ENCODE measurements at regions not wholly inside any gene's neighbourhood (a gene's known extent, or its start where the extent isn't known, plus 50 kb on each side); places are given as distances from the start of the nearest gene placed in this dataset.

DNA sequence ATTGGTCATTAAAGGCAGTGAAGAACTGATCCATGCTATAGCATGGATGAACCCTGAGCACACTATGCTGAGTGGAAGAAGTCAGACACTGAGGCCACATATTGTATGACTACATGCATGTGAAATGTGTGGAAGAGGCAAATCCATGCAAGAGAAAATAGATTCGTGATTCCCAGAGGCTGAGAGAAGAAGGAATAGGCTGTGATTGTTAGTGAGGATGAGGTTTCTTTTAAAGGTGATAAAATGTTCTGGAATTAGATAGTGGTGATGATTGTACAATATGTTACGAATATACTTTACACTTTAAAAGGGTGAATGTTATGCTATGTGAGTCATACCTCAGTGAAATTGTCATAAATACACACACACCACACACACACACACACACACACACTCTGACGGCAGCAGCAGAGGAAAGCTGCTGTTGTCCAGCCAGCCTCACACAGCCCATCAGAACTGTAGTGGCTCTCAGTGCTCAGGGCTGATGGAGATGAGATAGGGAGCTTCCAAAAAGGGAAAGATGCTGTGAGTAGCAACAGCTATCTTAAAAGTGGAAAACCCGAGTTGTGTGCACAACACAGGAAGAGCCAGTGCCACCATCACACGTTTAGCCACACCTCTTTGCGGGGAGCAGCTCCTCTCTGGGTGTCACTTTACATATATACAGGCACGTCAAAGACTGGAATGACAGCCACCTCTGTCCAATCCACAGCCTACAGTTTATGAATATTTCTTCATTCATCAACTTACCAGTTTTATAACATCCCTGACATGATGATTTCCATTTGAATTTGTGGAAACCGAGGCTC, 153.0 kb downstream of the SPATA19 start:
- Histone ChIP-seq H3K4me1 (ENCODE audit: control insufficient read depth, insufficient read depth, low read length) (no peaks in the 10 kb centered on the region), H3K27me3 (ENCODE audit: control insufficient read depth, insufficient read depth, low read length) (no peaks in the 10 kb centered on the region), H3K9me3 (ENCODE audit: control insufficient read depth, insufficient read depth, low read length) (no peaks in the 10 kb centered on the region), H3K9ac (ENCODE audit: low read depth, low read length) (no peak overlapping the region), H3K4me3 (ENCODE audit: low read depth, low read length) (no peak overlapping the region), H3K36me3 (ENCODE audit: control insufficient read depth, insufficient read depth, low read length) (no peaks in the 10 kb centered on the region)

GRCh38 chr11:133687781-133688180, 155.5 kb upstream of the OPCML start:
- Histone ChIP-seq H3K27me3 (ENCODE audit: control insufficient read depth, insufficient read depth, low read length) (no peaks in the 10 kb centered on the region), H3K36me3 (ENCODE audit: control insufficient read depth, insufficient read depth, low read length) (no peaks in the 10 kb centered on the region), H3K4me1 (ENCODE audit: control insufficient read depth, insufficient read depth, low read length) (no peaks in the 10 kb centered on the region), H3K9me3 (ENCODE audit: control insufficient read depth, insufficient read depth, low read length) (no peaks in the 10 kb centered on the region), H3K4me3 (ENCODE audit: low read depth, low read length) (no peak overlapping the region), H3K9ac (ENCODE audit: low read depth, low read length) (no peak overlapping the region)

DNA sequence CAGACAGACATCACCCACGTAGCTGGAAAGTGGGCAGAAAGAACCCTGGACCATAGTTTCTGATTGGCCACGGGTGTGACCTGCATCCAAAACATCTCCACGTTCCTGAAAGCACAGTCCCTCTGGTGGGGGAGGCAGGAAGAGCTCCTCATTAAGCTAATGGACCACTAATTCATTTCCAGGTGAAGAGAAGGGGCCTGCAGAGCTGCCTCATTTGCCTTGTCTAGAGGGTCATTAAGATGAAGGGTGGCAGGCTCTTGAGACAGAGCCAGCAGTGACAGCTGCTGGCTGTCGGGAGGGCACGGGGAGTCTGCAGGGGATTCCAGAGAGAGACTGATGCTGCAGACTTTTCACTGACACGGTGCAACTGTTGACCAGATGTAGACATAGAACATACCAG, 149.6 kb upstream of the OPCML start:
- Histone ChIP-seq H3K36me3 (ENCODE audit: control insufficient read depth, insufficient read depth, low read length) (no peaks in the 10 kb centered on the region), H3K4me3 (ENCODE audit: low read depth, low read length) (no peak overlapping the region), H3K27me3 (ENCODE audit: control insufficient read depth, insufficient read depth, low read length) (no peaks in the 10 kb centered on the region), H3K9ac (ENCODE audit: low read depth, low read length) (no peak overlapping the region), H3K4me1 (ENCODE audit: control insufficient read depth, insufficient read depth, low read length) (no peaks in the 10 kb centered on the region), H3K9me3 (ENCODE audit: control insufficient read depth, insufficient read depth, low read length) (no peaks in the 10 kb centered on the region)

DNA sequence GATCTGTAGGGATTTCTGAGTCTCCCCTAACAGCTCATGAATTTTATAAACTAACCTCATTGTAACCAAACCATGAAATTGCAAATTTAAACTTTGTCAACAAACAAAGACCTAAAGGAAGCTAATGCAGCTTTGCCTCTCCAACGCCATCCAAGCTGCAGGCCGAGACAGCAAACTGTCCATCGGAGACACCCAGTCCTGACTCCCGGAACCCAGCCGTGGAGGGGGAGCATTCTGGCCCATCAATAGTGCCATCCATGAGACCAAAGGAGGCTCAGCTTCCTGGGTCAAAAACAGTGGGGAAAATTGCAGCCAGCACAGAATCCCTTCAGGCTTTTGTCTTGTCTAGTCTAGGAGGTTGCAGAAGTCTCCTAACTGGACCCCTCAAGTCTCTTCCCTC, 147.6 kb upstream of the OPCML start:
- H3K27me3 ChIP-seq (ENCODE audit: control insufficient read depth, insufficient read depth, low read length) = no peaks in the 10 kb centered on the region
- H3K9me3 ChIP-seq (ENCODE audit: control insufficient read depth, insufficient read depth, low read length) = no peaks in the 10 kb centered on the region
- H3K4me3 ChIP-seq (ENCODE audit: low read depth, low read length) = no peak overlapping the region
- H3K36me3 ChIP-seq (ENCODE audit: control insufficient read depth, insufficient read depth, low read length) = no peaks in the 10 kb centered on the region
- H3K9ac ChIP-seq (ENCODE audit: low read depth, low read length) = no peak overlapping the region
- H3K4me1 ChIP-seq (ENCODE audit: control insufficient read depth, insufficient read depth, low read length) = no peaks in the 10 kb centered on the region

GRCh38 chr11:133678191-133678590, 145.9 kb upstream of the OPCML start:
- H3K4me1 ChIP-seq (ENCODE audit: control insufficient read depth, insufficient read depth, low read length) = no peaks in the 10 kb centered on the region
- H3K27me3 ChIP-seq (ENCODE audit: control insufficient read depth, insufficient read depth, low read length) = no peaks in the 10 kb centered on the region
- H3K4me3 ChIP-seq (ENCODE audit: low read depth, low read length) = no peak overlapping the region
- H3K9me3 ChIP-seq (ENCODE audit: control insufficient read depth, insufficient read depth, low read length) = no peaks in the 10 kb centered on the region
- H3K9ac ChIP-seq (ENCODE audit: low read depth, low read length) = no peak overlapping the region
- H3K36me3 ChIP-seq (ENCODE audit: control insufficient read depth, insufficient read depth, low read length) = no peaks in the 10 kb centered on the region

- no peaks in the 10 kb centered on the region for H3K4me1 ChIP-seq (ENCODE audit: control insufficient read depth, insufficient read depth, low read length)
- H3K9me3 ChIP-seq (ENCODE audit: control insufficient read depth, insufficient read depth, low read length) = no peaks in the 10 kb centered on the region
- H3K4me3 ChIP-seq (ENCODE audit: low read depth, low read length) = no peak overlapping the region
- H3K36me3 ChIP-seq (ENCODE audit: control insufficient read depth, insufficient read depth, low read length) = no peaks in the 10 kb centered on the region
- H3K27me3 ChIP-seq (ENCODE audit: control insufficient read depth, insufficient read depth, low read length) = no peaks in the 10 kb centered on the region
- H3K9ac ChIP-seq (ENCODE audit: low read depth, low read length) = no peak overlapping the region
These were observed 145.1 kb upstream of the OPCML start for GRCh38 chr11:133677387-133677786.

DNA sequence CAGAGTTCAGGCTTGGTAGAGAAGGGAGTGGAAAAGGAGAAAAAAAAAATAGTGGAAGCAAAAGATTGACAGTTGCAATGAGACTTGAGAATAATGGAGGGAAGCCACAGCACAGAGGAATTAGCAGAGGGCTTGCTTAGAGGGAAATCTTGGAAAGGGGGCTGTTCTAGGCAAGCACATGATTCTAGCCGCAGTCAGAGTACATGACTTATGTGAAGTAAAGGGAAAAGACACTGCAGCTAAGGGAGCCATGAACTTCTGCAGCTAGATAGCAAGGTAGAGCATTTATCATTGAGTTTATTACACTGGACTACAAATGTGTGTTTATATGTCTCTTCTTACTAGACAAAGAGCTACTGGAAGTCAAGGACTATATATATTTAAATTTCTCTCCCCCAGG, 144.0 kb upstream of the OPCML start:
- peaks cover 3% of the 10 kb centered on the region for H3K4me1 ChIP-seq (ENCODE audit: control insufficient read depth, insufficient read depth, low read length)
- H3K9ac ChIP-seq (ENCODE audit: low read depth, low read length) = no peak overlapping the region
- H3K27me3 ChIP-seq (ENCODE audit: control insufficient read depth, insufficient read depth, low read length) = no peaks in the 10 kb centered on the region
- no peaks in the 10 kb centered on the region for H3K36me3 ChIP-seq (ENCODE audit: control insufficient read depth, insufficient read depth, low read length)
- H3K4me3 ChIP-seq (ENCODE audit: low read depth, low read length) = no peak overlapping the region
- H3K9me3 ChIP-seq (ENCODE audit: control insufficient read depth, insufficient read depth, low read length) = no peaks in the 10 kb centered on the region

- Histone ChIP-seq H3K9ac (ENCODE audit: low read depth, low read length) (no peak overlapping the region), H3K36me3 (ENCODE audit: control insufficient read depth, insufficient read depth, low read length) (no peaks in the 10 kb centered on the region), H3K4me3 (ENCODE audit: low read depth, low read length) (no peak overlapping the region)
These were observed 137.2 kb upstream of the OPCML start for GRCh38 chr11:133669371-133670053.

DNA sequence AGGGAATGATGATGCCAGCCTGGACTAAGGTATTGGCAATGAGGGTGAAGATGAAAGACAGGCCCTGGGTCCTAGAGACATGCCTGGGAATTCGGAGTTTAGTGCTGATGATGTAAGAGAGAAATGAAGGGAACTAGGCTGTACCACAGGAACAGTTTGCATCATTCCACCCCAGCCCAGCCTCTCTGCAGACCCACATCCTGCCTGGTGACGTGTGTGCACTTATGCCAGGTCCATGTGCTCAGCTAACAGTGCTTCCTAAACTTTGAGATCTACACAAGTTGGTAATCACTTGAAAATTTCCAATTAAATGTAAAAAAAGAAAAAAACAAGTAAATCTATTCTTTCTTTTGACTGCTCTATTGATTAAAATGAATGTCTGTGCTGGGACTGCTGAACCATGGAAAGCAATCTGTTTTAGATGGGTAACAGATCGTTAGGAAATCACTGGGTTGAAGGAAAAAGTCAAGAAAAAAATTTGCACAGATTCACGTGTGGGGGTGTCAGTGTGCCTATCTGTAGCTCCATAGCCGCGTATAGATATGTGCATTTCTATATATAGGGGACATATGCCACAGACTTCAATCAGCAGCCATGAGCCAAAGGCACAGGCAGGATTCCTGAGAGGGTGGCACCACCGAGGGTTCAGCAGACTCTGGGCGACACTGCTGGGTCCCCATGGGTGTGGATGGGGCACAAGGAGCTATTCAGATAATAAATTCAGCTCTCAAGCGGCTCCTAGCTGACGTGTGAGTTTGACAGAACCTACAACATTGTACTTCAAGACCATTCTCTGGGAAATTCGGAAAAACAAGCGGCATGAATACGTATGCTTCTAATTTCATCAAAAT, 131.1 kb upstream of the OPCML start:
- Histone ChIP-seq H3K4me3 (ENCODE audit: low read depth, low read length) (no peak overlapping the region), H3K27me3 (ENCODE audit: control insufficient read depth, insufficient read depth, low read length) (no peaks in the 10 kb centered on the region), H3K9me3 (ENCODE audit: control insufficient read depth, insufficient read depth, low read length) (no peaks in the 10 kb centered on the region), H3K36me3 (ENCODE audit: control insufficient read depth, insufficient read depth, low read length) (no peaks in the 10 kb centered on the region), H3K9ac (ENCODE audit: low read depth, low read length) (no peak overlapping the region), H3K4me1 (ENCODE audit: control insufficient read depth, insufficient read depth, low read length) (peaks cover 7% of the 10 kb centered on the region)

More at GRCh38 chr11:133669371-133670053, 137.2 kb upstream of the OPCML start:
- H3K9me3 ChIP-seq (ENCODE audit: control insufficient read depth, insufficient read depth, low read length) = no peaks in the 10 kb centered on the region
- peaks cover 10% of the 10 kb centered on the region for H3K4me1 ChIP-seq (ENCODE audit: control insufficient read depth, insufficient read depth, low read length)
- no peaks in the 10 kb centered on the region for H3K27me3 ChIP-seq (ENCODE audit: control insufficient read depth, insufficient read depth, low read length)

GRCh38 chr11:133661846-133662245, 129.5 kb upstream of the OPCML start:
- no peak overlapping the region for H3K4me3 ChIP-seq (ENCODE audit: low read depth, low read length)
- H3K9ac ChIP-seq (ENCODE audit: low read depth, low read length) = no peak overlapping the region
- no peaks in the 10 kb centered on the region for H3K9me3 ChIP-seq (ENCODE audit: control insufficient read depth, insufficient read depth, low read length)
- no peaks in the 10 kb centered on the region for H3K36me3 ChIP-seq (ENCODE audit: control insufficient read depth, insufficient read depth, low read length)
- H3K4me1 ChIP-seq (ENCODE audit: control insufficient read depth, insufficient read depth, low read length) = peaks cover 7% of the 10 kb centered on the region
- H3K27me3 ChIP-seq (ENCODE audit: control insufficient read depth, insufficient read depth, low read length) = no peaks in the 10 kb centered on the region

DNA sequence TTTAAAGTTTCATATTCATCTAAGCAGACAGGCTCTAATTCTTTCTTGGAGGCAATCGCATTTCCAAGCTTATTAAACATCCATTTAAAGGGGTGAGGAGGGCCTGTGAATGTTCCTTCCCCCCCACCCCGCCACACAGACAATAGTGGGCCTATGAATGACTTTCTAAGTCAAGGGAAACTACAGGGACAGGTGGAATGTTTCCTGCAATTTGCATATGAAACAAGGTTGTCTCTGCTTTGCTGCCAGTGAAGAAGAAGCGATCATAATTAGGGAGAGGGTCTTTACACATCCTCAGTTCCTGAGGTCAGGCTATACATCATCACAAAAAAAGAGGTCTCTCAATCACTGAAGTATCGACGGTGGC, 127.9 kb upstream of the OPCML start:
- peaks cover under 1% of the 10 kb centered on the region for H3K27me3 ChIP-seq (ENCODE audit: control insufficient read depth, insufficient read depth, low read length)
- no peaks in the 10 kb centered on the region for H3K9me3 ChIP-seq (ENCODE audit: control insufficient read depth, insufficient read depth, low read length)
- no peaks in the 10 kb centered on the region for H3K36me3 ChIP-seq (ENCODE audit: control insufficient read depth, insufficient read depth, low read length)
- no peak overlapping the region for H3K4me3 ChIP-seq (ENCODE audit: low read depth, low read length)
- peaks cover 7% of the 10 kb centered on the region for H3K4me1 ChIP-seq (ENCODE audit: control insufficient read depth, insufficient read depth, low read length)
- no peak overlapping the region for H3K9ac ChIP-seq (ENCODE audit: low read depth, low read length)
